ENCODE measurements at regions not wholly inside any gene's neighbourhood (a gene's known extent, or its start where the extent isn't known, plus 50 kb on each side); places are given as distances from the start of the nearest gene placed in this dataset.

GRCh38 chr15:25207369-25207768 is 231.5 kb downstream of the UBE3A start:
- H3K36me3 ChIP-seq (ENCODE audit: control insufficient read depth, insufficient read depth, low read length): no peaks in the 10 kb centered on the region
- DNase-seq (ENCODE audit: extremely low read depth, insufficient read length): no peak
- no peak for TF ChIP-seq CTCF (IDR thresholded peaks at IDR 0.05; ENCODE audit: insufficient read depth, low read length, poor library complexity, severe bottlenecking)
- H3K27me3 ChIP-seq (replicated peaks; ENCODE audit: control insufficient read depth, insufficient read depth, low read length): no peaks in the 10 kb centered on the region
- no peak overlapping the region for H3K4me3 ChIP-seq (replicated peaks; ENCODE audit: low read depth, low read length)

DNA sequence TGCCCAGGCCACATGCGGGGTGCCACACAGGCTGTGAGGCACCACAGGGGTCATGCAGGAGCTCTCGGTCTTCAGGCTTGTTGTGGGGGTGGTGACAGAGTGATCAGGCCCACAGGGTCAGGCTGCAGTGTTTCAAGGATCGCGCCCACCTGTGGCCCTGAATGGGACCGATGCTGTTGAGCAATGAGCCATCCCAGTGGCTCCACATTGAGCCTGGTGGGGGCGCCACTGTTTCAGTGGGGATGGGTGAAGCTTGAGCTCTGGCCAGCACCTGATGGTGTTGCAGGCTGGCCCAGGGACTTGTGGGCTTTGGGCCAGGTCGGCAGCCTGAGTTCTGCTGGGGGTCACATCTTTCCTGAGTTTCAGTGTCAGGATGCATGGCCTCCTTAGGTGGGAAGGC is 230.1 kb downstream of the UBE3A start:
- no peak overlapping the region for H3K4me3 ChIP-seq (replicated peaks; ENCODE audit: low read depth, low read length)
- no peak for DNase-seq (ENCODE audit: extremely low read depth, insufficient read length)
- no peaks in the 10 kb centered on the region for H3K27me3 ChIP-seq (replicated peaks; ENCODE audit: control insufficient read depth, insufficient read depth, low read length)
- H3K36me3 ChIP-seq (ENCODE audit: control insufficient read depth, insufficient read depth, low read length): no peaks in the 10 kb centered on the region
- no peak for TF ChIP-seq CTCF (IDR thresholded peaks at IDR 0.05; ENCODE audit: insufficient read depth, low read length, poor library complexity, severe bottlenecking)

DNA sequence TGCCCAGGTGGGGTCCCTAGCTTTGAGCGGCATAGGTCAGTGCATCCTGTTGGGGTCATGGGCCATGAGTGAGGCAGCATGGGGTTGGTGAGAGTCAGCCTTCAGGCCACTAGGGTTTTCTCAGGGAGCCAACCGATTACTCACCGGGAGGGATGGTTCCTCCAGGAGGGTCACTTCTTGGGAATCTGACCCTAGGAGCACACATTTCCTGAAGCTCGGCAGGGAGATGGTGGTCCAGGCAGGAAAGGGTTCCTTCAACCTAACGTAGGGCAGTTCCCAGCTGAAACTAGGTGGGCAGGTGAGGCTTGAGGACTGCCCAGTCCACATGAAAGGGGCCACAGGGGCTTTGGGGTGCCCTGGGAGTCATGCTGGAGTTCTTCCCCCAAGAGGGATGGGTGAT is 218.0 kb downstream of the UBE3A start:
- DNase-seq (ENCODE audit: extremely low read depth, insufficient read length): no peak
- Histone ChIP-seq H3K27me3 (replicated peaks; ENCODE audit: control insufficient read depth, insufficient read depth, low read length) (no peaks in the 10 kb centered on the region), H3K36me3 (ENCODE audit: control insufficient read depth, insufficient read depth, low read length) (no peaks in the 10 kb centered on the region), H3K4me3 (replicated peaks; ENCODE audit: low read depth, low read length) (no peak overlapping the region)
- no peak for TF ChIP-seq CTCF (IDR thresholded peaks at IDR 0.05; ENCODE audit: insufficient read depth, low read length, poor library complexity, severe bottlenecking)

DNA sequence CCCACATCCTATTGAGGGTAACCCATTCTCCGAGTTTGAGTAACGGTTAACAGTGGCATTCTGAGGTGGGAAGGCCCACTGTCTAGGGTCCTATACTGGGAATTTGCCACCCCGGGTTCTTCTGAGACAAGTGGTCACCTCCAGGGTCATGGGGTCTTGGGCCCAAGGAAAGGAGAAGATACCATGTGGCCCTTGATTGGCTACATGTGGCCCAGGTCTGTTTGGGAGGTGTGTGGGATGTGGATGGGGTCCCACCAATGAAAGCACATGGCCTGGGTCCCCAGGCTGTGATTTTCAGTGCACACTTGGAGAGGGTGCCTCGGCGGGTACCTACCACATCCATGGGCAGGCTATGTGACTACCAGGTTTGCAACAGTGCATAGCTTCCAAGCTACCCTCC is 214.4 kb downstream of the UBE3A start:
- no peak for TF ChIP-seq CTCF (IDR thresholded peaks at IDR 0.05; ENCODE audit: insufficient read depth, low read length, poor library complexity, severe bottlenecking)
- DNase-seq (ENCODE audit: extremely low read depth, insufficient read length): no peak
- Histone ChIP-seq H3K36me3 (ENCODE audit: control insufficient read depth, insufficient read depth, low read length) (no peaks in the 10 kb centered on the region), H3K4me3 (replicated peaks; ENCODE audit: low read depth, low read length) (no peak overlapping the region), H3K27me3 (replicated peaks; ENCODE audit: control insufficient read depth, insufficient read depth, low read length) (no peaks in the 10 kb centered on the region)

DNA sequence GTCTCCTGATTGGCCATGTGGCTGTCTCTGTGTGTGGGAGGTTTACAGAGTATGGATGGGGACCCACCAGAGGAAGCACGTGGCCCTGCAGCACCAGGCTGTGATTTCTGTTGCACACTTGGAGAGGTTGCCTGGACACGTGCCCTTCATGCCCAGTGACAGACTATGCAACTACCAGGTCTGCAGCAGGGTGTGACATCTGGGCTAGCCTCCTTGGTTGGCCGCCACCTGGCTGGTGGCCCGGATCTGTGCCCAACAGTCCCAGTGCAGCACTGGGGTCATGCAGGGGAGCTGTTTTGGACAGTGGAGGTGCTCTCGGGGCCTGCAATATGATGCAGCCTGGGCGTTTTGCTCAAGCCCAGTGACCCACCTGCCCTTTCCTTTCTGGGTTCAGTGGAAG is 212.5 kb downstream of the UBE3A start:
- Histone ChIP-seq H3K36me3 (ENCODE audit: control insufficient read depth, insufficient read depth, low read length) (no peaks in the 10 kb centered on the region), H3K4me3 (replicated peaks; ENCODE audit: low read depth, low read length) (no peak overlapping the region), H3K27me3 (replicated peaks; ENCODE audit: control insufficient read depth, insufficient read depth, low read length) (no peaks in the 10 kb centered on the region)
- TF ChIP-seq CTCF (IDR thresholded peaks at IDR 0.05; ENCODE audit: insufficient read depth, low read length, poor library complexity, severe bottlenecking): no peak
- DNase-seq (ENCODE audit: extremely low read depth, insufficient read length): no peak

DNA sequence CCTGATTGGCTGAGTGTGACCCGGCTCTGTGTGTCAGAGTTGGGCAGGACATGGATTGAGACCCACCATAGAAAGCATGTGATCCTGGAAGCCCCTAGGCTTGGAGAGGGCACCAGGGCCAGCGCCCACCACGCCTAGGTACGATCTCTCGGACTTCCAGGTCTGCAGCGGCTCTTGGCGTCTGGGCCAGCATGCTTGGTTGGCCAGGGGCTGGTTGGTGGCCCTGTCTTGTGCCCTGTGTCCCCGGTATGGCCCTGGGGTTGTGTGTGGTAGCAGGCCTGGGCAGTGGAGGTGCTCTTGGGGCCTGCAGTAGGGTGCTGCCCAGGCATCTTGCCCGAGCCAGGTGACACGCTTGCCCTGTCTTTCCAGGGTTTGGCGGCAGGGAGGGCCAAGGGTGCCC is 210.6 kb downstream of the UBE3A start:
- no peak for DNase-seq (ENCODE audit: extremely low read depth, insufficient read length)
- TF ChIP-seq CTCF (IDR thresholded peaks at IDR 0.05; ENCODE audit: insufficient read depth, low read length, poor library complexity, severe bottlenecking): no peak
- Histone ChIP-seq H3K27me3 (replicated peaks; ENCODE audit: control insufficient read depth, insufficient read depth, low read length) (no peaks in the 10 kb centered on the region), H3K36me3 (ENCODE audit: control insufficient read depth, insufficient read depth, low read length) (no peaks in the 10 kb centered on the region), H3K4me3 (replicated peaks; ENCODE audit: low read depth, low read length) (no peak overlapping the region)

Measured in GM06990 (cell line).